Activated naive CD4-positive, alpha-beta T cell treated with anti-CD3 and anti-CD28 coated beads, Interleukin-2, amount 10 ng/mL, durations not matched to agents 7 days and 5 days (primary cell): ENCODE measurements at regions not wholly inside any gene's neighbourhood (a gene's known extent, or its start where the extent isn't known, plus 50 kb on each side); places are given as distances from the start of the nearest gene placed in this dataset.

Source experiments
- CTCF ChIA-PET: fragments of 350-600 bp; sonication (Branson Sonifier 250); formaldehyde crosslinking; loops from one replicate; lab custom pipeline; 2021; ENCODE audit warnings: antibody characterized with exemption; lab: Charles Lee
- DNase-seq: peaks from one replicate; pipeline ENCODE4 v3.0.0-alpha.2; 2020
- H3K27ac Mint-ChIP-seq: one replicate; pipeline ENCODE4 v1.8.0; 2021; ENCODE audit warnings: mild to moderate bottlenecking, moderate library complexity, mixed read lengths
- H3K27me3 Mint-ChIP-seq: one replicate; pipeline ENCODE4 v1.8.0; 2021; ENCODE audit warnings: mild to moderate bottlenecking, mixed read lengths
- H3K36me3 Mint-ChIP-seq: one replicate; pipeline ENCODE4 v1.8.0; 2021; ENCODE audit warnings: mixed read lengths
- H3K4me1 Mint-ChIP-seq: one replicate; pipeline ENCODE4 v1.8.0; 2021; ENCODE audit warnings: mixed read lengths
- H3K4me3 Mint-ChIP-seq: one replicate; pipeline ENCODE4 v1.8.0; 2021; ENCODE audit warnings: mild to moderate bottlenecking, moderate library complexity, mixed read lengths
- H3K9me3 Mint-ChIP-seq: one replicate; pipeline ENCODE4 v1.8.0; 2021; ENCODE audit warnings: mixed read lengths

GRCh38 chr18:51647346-51647745, 449.9 kb upstream of the MEX3C start:
- no peak overlapping the region for H3K27ac Mint-ChIP-seq
- H3K4me3 Mint-ChIP-seq: no peak overlapping the region
- CTCF ChIA-PET: interaction anchor here (0.8 kb wide), 1 partner anchor 21 kb away, joined by 3 read pairs; no protein-coding TSS in a partner anchor

GRCh38 chr18:51647942-51648341, 450.5 kb upstream of the MEX3C start:
- Mint-ChIP-seq H3K4me3 (no peak overlapping the region), H3K36me3 (no peaks in the 10 kb centered on the region), H3K9me3 (no peaks in the 10 kb centered on the region), H3K27me3 (no peaks in the 10 kb centered on the region), H3K27ac (no peak overlapping the region), H3K4me1 (no peaks in the 10 kb centered on the region)
- no peak for DNase-seq
- CTCF ChIA-PET: no interaction called here

More at GRCh38 chr18:51647346-51647745, 449.9 kb upstream of the MEX3C start:
- no peaks in the 10 kb centered on the region for H3K27me3 Mint-ChIP-seq
- no peaks in the 10 kb centered on the region for H3K4me1 Mint-ChIP-seq
- no peaks in the 10 kb centered on the region for H3K9me3 Mint-ChIP-seq
- DNase-seq: no peak
- H3K36me3 Mint-ChIP-seq: no peaks in the 10 kb centered on the region

DNA sequence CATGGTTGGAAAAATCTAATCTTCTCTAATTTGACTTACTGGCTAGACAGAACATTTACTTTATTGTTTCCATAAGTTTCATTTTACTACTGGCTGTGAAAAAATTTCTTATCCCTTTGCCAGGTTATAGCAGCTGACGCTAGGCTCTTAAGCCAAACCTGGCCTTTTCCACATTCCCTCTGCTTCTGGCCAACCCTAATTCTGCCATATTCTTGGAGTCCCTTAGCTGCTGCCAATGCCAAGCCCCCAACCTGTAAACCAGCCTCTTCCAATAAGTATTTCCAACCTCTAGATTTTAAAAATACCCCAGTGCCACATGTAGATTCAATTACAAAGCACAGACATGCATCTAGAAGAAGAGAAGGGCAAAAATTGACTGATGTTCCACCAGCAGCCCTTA, 452.3 kb upstream of the MEX3C start:
- Mint-ChIP-seq H3K36me3 (no peaks in the 10 kb centered on the region), H3K4me1 (no peaks in the 10 kb centered on the region), H3K27me3 (peaks cover 3% of the 10 kb centered on the region), H3K4me3 (no peak overlapping the region), H3K9me3 (no peaks in the 10 kb centered on the region), H3K27ac (no peak overlapping the region)
- no peak for DNase-seq
- CTCF ChIA-PET: no interaction called here

DNA sequence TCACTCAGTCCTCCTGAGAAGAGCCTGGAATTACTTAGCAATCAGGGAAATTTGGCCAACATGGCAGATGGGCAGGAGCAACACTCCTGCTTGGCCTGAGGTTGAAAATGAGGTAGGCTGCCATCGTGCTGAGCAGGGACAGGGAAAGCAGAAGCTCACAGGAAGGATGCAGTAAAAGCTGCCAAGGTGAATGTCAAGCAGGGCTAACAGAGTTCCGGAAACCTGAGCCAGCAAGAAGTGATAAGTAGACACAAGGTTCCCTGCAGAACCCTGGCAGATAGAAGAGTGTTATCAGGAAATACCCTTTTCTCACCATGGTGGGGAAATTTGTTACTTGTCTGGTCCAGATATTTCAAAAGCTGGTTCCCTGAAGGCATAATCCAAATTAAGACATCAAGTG, 454.3 kb upstream of the MEX3C start:
- no peaks in the 10 kb centered on the region for H3K4me1 Mint-ChIP-seq
- no peak overlapping the region for H3K27ac Mint-ChIP-seq
- H3K9me3 Mint-ChIP-seq: no peaks in the 10 kb centered on the region
- CTCF ChIA-PET: no interaction called here
- peaks cover 3% of the 10 kb centered on the region for H3K27me3 Mint-ChIP-seq
- no peak overlapping the region for H3K4me3 Mint-ChIP-seq
- H3K36me3 Mint-ChIP-seq: no peaks in the 10 kb centered on the region
- no peak for DNase-seq

DNA sequence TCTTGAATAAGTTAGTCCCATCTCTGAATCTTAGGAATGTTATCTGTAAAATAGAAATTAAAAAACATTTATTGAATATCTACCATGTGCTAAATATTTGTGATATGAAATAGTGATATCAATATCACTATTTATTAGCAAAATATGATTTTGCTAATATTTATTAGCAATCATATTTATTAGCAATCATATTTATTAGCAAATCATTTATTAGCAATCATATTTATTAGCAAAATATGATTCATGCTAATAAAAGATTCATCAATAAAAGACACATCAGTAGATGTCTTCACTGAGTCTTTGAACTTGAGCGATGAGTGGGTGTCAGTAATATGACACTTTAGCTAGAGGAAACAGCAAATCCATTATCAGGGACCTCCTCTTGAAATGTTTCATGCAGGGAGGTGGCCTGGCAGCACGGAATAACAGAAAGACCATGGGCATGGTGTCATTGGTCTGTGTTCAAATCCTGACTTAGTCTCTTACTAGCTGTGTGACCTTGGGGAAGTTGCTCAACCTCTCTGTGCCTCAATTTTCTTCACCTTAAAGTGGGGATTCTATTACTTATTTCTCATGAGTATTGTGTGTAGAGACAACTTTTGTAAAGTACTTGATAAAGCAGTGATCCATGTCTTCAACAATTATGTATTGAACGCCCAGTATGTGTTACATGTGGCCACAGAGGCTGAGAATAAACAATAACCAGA, 456.2 kb upstream of the MEX3C start:
- Mint-ChIP-seq H3K9me3 (no peaks in the 10 kb centered on the region), H3K27ac (no peak overlapping the region), H3K27me3 (peaks cover 3% of the 10 kb centered on the region), H3K4me3 (no peak overlapping the region), H3K4me1 (no peaks in the 10 kb centered on the region), H3K36me3 (no peaks in the 10 kb centered on the region)
- CTCF ChIA-PET: interaction anchor here (0.6 kb wide), 1 partner anchor 25 kb away, joined by 3 read pairs; no protein-coding TSS in a partner anchor
- DNase-seq: no peak

- CTCF ChIA-PET: no interaction called here
- no peaks in the 10 kb centered on the region for H3K36me3 Mint-ChIP-seq
- H3K27ac Mint-ChIP-seq: no peak overlapping the region
- no peak overlapping the region for H3K4me3 Mint-ChIP-seq
- H3K9me3 Mint-ChIP-seq: no peaks in the 10 kb centered on the region
- peaks cover 3% of the 10 kb centered on the region for H3K27me3 Mint-ChIP-seq
- H3K4me1 Mint-ChIP-seq: no peaks in the 10 kb centered on the region
- no peak for DNase-seq
Measured at GRCh38 chr18:51654488-51655326, 457.2 kb upstream of the MEX3C start.

DNA sequence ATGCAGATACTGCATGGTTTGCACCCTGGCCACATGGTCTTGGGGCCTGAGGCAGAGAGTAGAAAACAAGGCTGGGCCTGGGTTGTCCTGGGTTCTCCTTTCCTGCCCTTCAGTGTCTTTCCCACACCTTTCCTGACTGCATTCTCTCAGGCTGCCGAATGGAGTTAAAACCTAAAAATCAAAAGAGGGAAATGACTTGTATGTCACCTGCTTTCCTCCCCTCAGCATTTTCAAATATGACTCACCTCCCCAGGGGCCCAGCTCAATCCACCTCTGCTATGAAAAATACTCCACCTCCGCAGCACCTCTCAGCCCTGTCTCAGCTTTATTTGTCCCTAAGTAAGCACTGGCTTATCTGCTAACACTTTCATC, 457.8 kb upstream of the MEX3C start:
- H3K4me1 Mint-ChIP-seq: no peaks in the 10 kb centered on the region
- CTCF ChIA-PET: no interaction called here
- H3K9me3 Mint-ChIP-seq: no peaks in the 10 kb centered on the region
- H3K36me3 Mint-ChIP-seq: no peaks in the 10 kb centered on the region
- H3K4me3 Mint-ChIP-seq: no peak overlapping the region
- no peak overlapping the region for H3K27ac Mint-ChIP-seq
- DNase-seq: no peak
- peaks cover 3% of the 10 kb centered on the region for H3K27me3 Mint-ChIP-seq

- no peak overlapping the region for H3K4me3 Mint-ChIP-seq
Measured at GRCh38 chr18:51656249-51656648, 458.8 kb upstream of the MEX3C start.

GRCh38 chr18:51658436-51658835, 461.0 kb upstream of the MEX3C start:
- Mint-ChIP-seq H3K4me1 (no peaks in the 10 kb centered on the region), H3K27ac (no peak overlapping the region), H3K4me3 (no peak overlapping the region), H3K9me3 (no peaks in the 10 kb centered on the region), H3K36me3 (no peaks in the 10 kb centered on the region), H3K27me3 (peaks cover 3% of the 10 kb centered on the region)
- no peak for DNase-seq
- CTCF ChIA-PET: no interaction called here

More at GRCh38 chr18:51656249-51656648, 458.8 kb upstream of the MEX3C start:
- Mint-ChIP-seq H3K4me1 (no peaks in the 10 kb centered on the region), H3K9me3 (no peaks in the 10 kb centered on the region), H3K27me3 (peaks cover 3% of the 10 kb centered on the region), H3K27ac (no peak overlapping the region), H3K36me3 (no peaks in the 10 kb centered on the region)
- CTCF ChIA-PET: no interaction called here
- DNase-seq: no peak

DNA sequence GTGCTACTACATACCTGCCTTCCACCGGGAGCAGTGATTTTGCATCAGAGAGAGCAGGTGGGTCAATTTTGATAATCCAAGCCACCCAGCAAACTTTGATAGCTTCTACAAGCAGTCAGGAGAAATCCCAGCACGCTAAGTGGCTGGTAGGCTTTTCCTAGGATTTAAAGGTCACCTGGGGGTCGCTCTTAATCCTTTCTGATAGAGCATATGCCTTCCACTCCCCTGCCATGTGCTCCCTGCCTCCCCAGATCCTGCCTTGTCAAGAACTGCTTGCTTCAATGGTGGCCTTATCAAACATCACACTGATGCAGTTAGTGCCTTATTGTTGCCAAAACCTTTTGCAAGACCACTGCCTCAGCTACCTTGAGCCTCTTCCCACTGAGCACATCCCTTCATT, 462.3 kb upstream of the MEX3C start:
- CTCF ChIA-PET: no interaction called here
- Mint-ChIP-seq H3K27me3 (no peaks in the 10 kb centered on the region), H3K4me3 (no peak overlapping the region), H3K27ac (no peak overlapping the region), H3K36me3 (no peaks in the 10 kb centered on the region), H3K4me1 (no peaks in the 10 kb centered on the region), H3K9me3 (no peaks in the 10 kb centered on the region)
- DNase-seq: no peak

DNA sequence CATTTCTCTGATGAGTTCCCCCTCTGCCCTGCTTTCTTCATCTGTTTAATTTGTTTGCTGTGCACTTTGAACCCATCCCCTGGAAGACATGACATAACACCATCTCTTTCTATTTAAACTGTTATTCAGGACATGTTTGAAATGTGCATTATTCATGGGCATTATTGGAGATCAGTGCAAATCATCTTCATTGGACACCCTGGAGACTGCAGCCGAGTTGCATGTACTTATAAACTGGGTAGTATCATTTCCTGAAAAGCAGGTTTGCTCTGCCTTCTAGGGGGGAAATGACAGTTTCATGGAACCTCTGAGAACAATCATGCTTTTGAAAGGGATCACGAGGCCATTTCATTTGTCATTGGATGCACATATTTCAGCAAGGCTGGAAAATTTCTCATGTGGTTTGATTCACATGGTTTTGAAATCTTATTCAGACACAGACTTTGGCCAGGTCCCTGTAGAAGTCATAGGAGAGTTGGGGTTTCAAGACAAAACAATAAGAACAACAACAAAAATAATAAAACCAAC, 462.8 kb upstream of the MEX3C start:
- H3K4me3 Mint-ChIP-seq: no peak overlapping the region
- no peak overlapping the region for H3K27ac Mint-ChIP-seq
- H3K36me3 Mint-ChIP-seq: no peaks in the 10 kb centered on the region
- no peaks in the 10 kb centered on the region for H3K27me3 Mint-ChIP-seq
- CTCF ChIA-PET: no interaction called here
- H3K4me1 Mint-ChIP-seq: no peaks in the 10 kb centered on the region
- no peaks in the 10 kb centered on the region for H3K9me3 Mint-ChIP-seq
- no peak for DNase-seq

- no peak overlapping the region for H3K4me3 Mint-ChIP-seq
- H3K4me1 Mint-ChIP-seq: no peaks in the 10 kb centered on the region
- H3K9me3 Mint-ChIP-seq: no peaks in the 10 kb centered on the region
- H3K27ac Mint-ChIP-seq: no peak overlapping the region
- CTCF ChIA-PET: no interaction called here
- no peaks in the 10 kb centered on the region for H3K36me3 Mint-ChIP-seq
- no peaks in the 10 kb centered on the region for H3K27me3 Mint-ChIP-seq
- DNase-seq: no peak
Measured at GRCh38 chr18:51664236-51664635, 466.8 kb upstream of the MEX3C start.

DNA sequence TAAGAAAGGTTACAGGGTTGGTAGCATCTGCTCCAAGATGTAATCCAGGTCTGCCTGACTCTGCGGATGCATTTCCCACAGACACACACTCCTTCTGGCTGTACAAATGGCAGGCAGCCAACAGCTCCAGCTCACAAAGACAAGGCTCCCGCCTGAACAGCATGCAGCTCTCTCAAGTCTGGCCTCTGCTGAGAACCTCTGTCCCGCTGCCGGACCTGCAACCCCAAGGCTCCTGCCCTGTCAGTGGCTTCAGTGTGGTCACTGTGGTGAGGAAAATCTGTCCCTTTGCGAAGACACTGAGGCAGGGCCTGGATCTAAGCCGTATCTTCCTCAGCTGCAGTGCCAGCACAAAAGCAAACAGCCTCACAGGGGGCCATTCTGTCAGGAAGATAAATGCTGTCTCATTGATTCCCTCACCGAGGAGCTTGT, 469.3 kb upstream of the MEX3C start:
- no peak for DNase-seq
- H3K27ac Mint-ChIP-seq: no peak overlapping the region
- H3K4me3 Mint-ChIP-seq: no peak overlapping the region
- H3K9me3 Mint-ChIP-seq: no peaks in the 10 kb centered on the region
- no peaks in the 10 kb centered on the region for H3K27me3 Mint-ChIP-seq
- H3K4me1 Mint-ChIP-seq: no peaks in the 10 kb centered on the region
- CTCF ChIA-PET: no interaction called here
- no peaks in the 10 kb centered on the region for H3K36me3 Mint-ChIP-seq

DNA sequence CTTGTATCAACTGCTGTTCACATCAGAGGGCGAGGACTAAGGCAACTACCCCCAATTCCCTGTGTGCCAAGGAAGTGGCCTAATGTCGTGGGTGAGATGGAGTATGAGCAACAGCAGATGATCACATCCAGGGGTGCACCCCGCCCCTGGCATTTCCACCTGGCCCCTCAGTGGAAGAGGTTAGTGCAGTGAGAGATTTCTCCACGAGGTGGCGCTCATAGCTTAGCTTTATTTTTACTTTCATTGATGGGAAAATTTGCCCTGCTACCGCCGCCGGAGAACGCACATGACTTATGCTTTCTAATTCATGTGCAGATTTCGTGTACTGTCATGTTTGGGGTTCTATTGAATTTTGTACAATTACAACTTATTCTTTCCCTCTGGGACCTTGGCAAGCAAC, 470.6 kb upstream of the MEX3C start:
- Mint-ChIP-seq H3K9me3 (no peaks in the 10 kb centered on the region), H3K27me3 (no peaks in the 10 kb centered on the region), H3K27ac (no peak overlapping the region), H3K4me3 (no peak overlapping the region), H3K36me3 (no peaks in the 10 kb centered on the region), H3K4me1 (no peaks in the 10 kb centered on the region)
- CTCF ChIA-PET: interaction anchor here (0.6 to 2.0 kb wide), 4 partner anchors 21 to 851 kb away, joined by 3 to 11 read pairs (median 4); no protein-coding TSS in a partner anchor
- peak; percentile 66 for DNase-seq
